H9 (cell line): ENCODE measurements at regions not wholly inside any gene's neighbourhood (a gene's known extent, or its start where the extent isn't known, plus 50 kb on each side); places are given as distances from the start of the nearest gene placed in this dataset.

Source experiments
- DNase-seq: peaks from one replicate; pipeline ENCODE4 v3.0.0-alpha.2; 2017
- H2AFZ ChIP-seq: one replicate; pipeline ENCODE4 v1.6.1; 2013; ENCODE audit warnings: mild to moderate bottlenecking, low read length, control low read depth, moderate library complexity
- H2AK5ac ChIP-seq: 2 replicates; pipeline ENCODE4 v1.6.1; 2013; ENCODE audit warnings: low read length, control low read depth, mixed read lengths; ENCODE audit not compliant: insufficient read length
- H2BK120ac ChIP-seq: one replicate; pipeline ENCODE4 v1.6.1; 2013; ENCODE audit warnings: low read depth, mild to moderate bottlenecking, low read length, control low read depth, inconsistent platforms; ENCODE audit not compliant: poor library complexity, severe bottlenecking
- H2BK12ac ChIP-seq: 2 replicates; pipeline ENCODE4 v1.6.1; 2013; ENCODE audit warnings: low read length, control low read depth, mixed read lengths, low read depth; ENCODE audit not compliant: insufficient read length
- H2BK15ac ChIP-seq: 2 replicates; pipeline ENCODE4 v1.6.1; 2013; ENCODE audit warnings: low read depth, low read length, control low read depth
- H2BK20ac ChIP-seq: one replicate; pipeline ENCODE4 v1.6.1; 2013; ENCODE audit warnings: low read depth, mild to moderate bottlenecking, low read length, control low read depth, inconsistent platforms; ENCODE audit not compliant: poor library complexity, severe bottlenecking
- H2BK5ac ChIP-seq: 2 replicates; pipeline ENCODE4 v1.6.1; 2013; ENCODE audit warnings: low read length, control low read depth, mixed read lengths; ENCODE audit not compliant: insufficient read length
- H3K14ac ChIP-seq: 2 replicates; pipeline ENCODE4 v1.6.1; 2013; ENCODE audit warnings: low read length, control low read depth; ENCODE audit not compliant: insufficient read depth
- H3K18ac ChIP-seq: 2 replicates; pipeline ENCODE4 v1.6.1; 2013; ENCODE audit warnings: low read depth, mild to moderate bottlenecking, mixed read lengths, low read length, control low read depth; ENCODE audit not compliant: insufficient read length
- H3K23ac ChIP-seq: 2 replicates; pipeline ENCODE4 v1.6.1; 2013; ENCODE audit warnings: low read length, control low read depth, mixed read lengths, low read depth; ENCODE audit not compliant: insufficient read length
- H3K23me2 ChIP-seq: 2 replicates; pipeline ENCODE4 v1.6.1; 2013; ENCODE audit warnings: low read depth, mild to moderate bottlenecking, mixed read lengths, low read length, control low read depth; ENCODE audit not compliant: insufficient read length, poor library complexity, severe bottlenecking
- H3K27ac ChIP-seq: 2 replicates; pipeline ENCODE4 v1.5.1; 2013; ENCODE audit warnings: low read length, control low read depth, mixed read lengths, low read depth; ENCODE audit not compliant: insufficient read length
- H3K27me3 ChIP-seq: 2 replicates; pipeline ENCODE4 v1.6.1; 2013; ENCODE audit warnings: low read length, control low read depth, inconsistent platforms; ENCODE audit not compliant: insufficient read depth
- H3K4ac ChIP-seq: 2 replicates; pipeline ENCODE4 v1.6.1; 2013; ENCODE audit warnings: low read depth, mild to moderate bottlenecking, control low read depth, inconsistent platforms, low read length, moderate library complexity
- H3K4me1 ChIP-seq: 2 replicates; pipeline ENCODE4 v1.6.1; 2013; ENCODE audit warnings: low read length, control low read depth, inconsistent platforms; ENCODE audit not compliant: insufficient read depth
- H3K4me2 ChIP-seq: 2 replicates; pipeline ENCODE4 v1.6.1; 2013; ENCODE audit warnings: low read length, control low read depth, mixed read lengths; ENCODE audit not compliant: insufficient read length, insufficient read depth
- H3K56ac ChIP-seq: 2 replicates; pipeline ENCODE4 v1.6.1; 2013; ENCODE audit warnings: low read depth, mild to moderate bottlenecking, mixed read lengths, low read length, control low read depth; ENCODE audit not compliant: insufficient read length
- H3K79me1 ChIP-seq: 2 replicates; pipeline ENCODE4 v1.6.1; 2013; ENCODE audit warnings: low read depth, mild to moderate bottlenecking, moderate library complexity, low read length, control low read depth, inconsistent platforms; ENCODE audit not compliant: insufficient read depth, poor library complexity, severe bottlenecking
- H3K79me2 ChIP-seq: 2 replicates; pipeline ENCODE4 v1.6.1; 2013; ENCODE audit warnings: low read length, control low read depth, inconsistent platforms; ENCODE audit not compliant: insufficient read depth
- H3K9ac ChIP-seq: 2 replicates; pipeline ENCODE4 v1.6.1; 2013; ENCODE audit warnings: low read length, control low read depth, mixed read lengths; ENCODE audit not compliant: insufficient read length; ENCODE audit errors: extremely low read depth
- H3K9me3 ChIP-seq: one replicate; pipeline ENCODE4 v1.6.1; 2013; ENCODE audit warnings: low read depth, low read length, inconsistent platforms; ENCODE audit not compliant: control insufficient read depth
- H3T11ph ChIP-seq: one replicate; pipeline ENCODE4 v1.6.1; 2013; ENCODE audit warnings: mild to moderate bottlenecking, low read length, control low read depth, inconsistent platforms
- H4K20me1 ChIP-seq: one replicate; pipeline ENCODE4 v1.6.1; 2013; ENCODE audit not compliant: control insufficient read depth, insufficient read length, insufficient read depth
- H4K5ac ChIP-seq: 2 replicates; pipeline ENCODE4 v1.6.1; 2013; ENCODE audit warnings: low read depth, mild to moderate bottlenecking, mixed read lengths, low read length, control low read depth; ENCODE audit not compliant: insufficient read length
- H4K8ac ChIP-seq: replicated peaks from 2 replicates; pipeline ENCODE4 v1.6.1; 2013; ENCODE audit warnings: low read length, control low read depth, mixed read lengths, low read depth; ENCODE audit not compliant: insufficient read length
- H4K91ac ChIP-seq: 2 replicates; pipeline ENCODE4 v1.6.1; 2013; ENCODE audit warnings: low read depth, mild to moderate bottlenecking, moderate library complexity, mixed read lengths, low read length, control low read depth; ENCODE audit not compliant: insufficient read length
- H3K27ac Mint-ChIP-seq, 3 experiments: 2 replicates in 2 of 3; 3 replicates in 1 of 3; pipeline ENCODE4 v1.8.0; 2020 to 2021; ENCODE audit warnings: mixed read lengths in 3 of 3, mild to moderate bottlenecking in 1 of 3, moderate library complexity in 1 of 3
- H3K27me3 Mint-ChIP-seq: 2 replicates; pipeline ENCODE4 v1.8.0; 2021; ENCODE audit warnings: low read depth, mild to moderate bottlenecking, moderate library complexity, mixed read lengths
- H3K36me3 Mint-ChIP-seq, 3 experiments: 2 replicates in 2 of 3; 3 replicates in 1 of 3; pipeline ENCODE4 v1.8.0; 2020 to 2021; ENCODE audit warnings: low read depth in 3 of 3, mixed read lengths in 3 of 3; ENCODE audit not compliant: insufficient read depth in 1 of 3
- H3K4me1 Mint-ChIP-seq, 2 experiments: 2 replicates each; pipeline ENCODE4 v1.8.0; 2020; ENCODE audit warnings: mixed read lengths in 2 of 2
- H3K4me3 Mint-ChIP-seq, 2 experiments: 2 replicates in 1 of 2; 3 replicates in 1 of 2; pipeline ENCODE4 v1.8.0; 2020 to 2021; ENCODE audit warnings: mild to moderate bottlenecking in 2 of 2, mixed read lengths in 2 of 2, moderate library complexity in 1 of 2
- H3K9me3 Mint-ChIP-seq, 2 experiments: 2 replicates in 1 of 2; 3 replicates in 1 of 2; pipeline ENCODE4 v1.8.0; 2020; ENCODE audit warnings: mild to moderate bottlenecking in 2 of 2, mixed read lengths in 2 of 2, moderate library complexity in 1 of 2
- WGBS: extraction: QIAGEN DNeasy Blood & Tissue Kit; methylation state at CpG from one replicate; pipeline ENCODE4 v1.1.7; 2013; ENCODE audit warnings: missing lambda C conversion rate, low lambda C conversion rate, mixed read lengths; ENCODE audit not compliant: insufficient read length; ENCODE audit errors: extremely low coverage; 5-methylcytosine and 5-hydroxymethylcytosine counted together
- TF ChIP-seq, protein P1 (sequence below): fragments of 200-600 bp; sonication (generic); conservative IDR thresholded peaks from 3 replicates; pipeline ENCODE4 v1.8.0; 2021; ENCODE audit warnings: antibody characterized with exemption, mild to moderate bottlenecking

DNA sequence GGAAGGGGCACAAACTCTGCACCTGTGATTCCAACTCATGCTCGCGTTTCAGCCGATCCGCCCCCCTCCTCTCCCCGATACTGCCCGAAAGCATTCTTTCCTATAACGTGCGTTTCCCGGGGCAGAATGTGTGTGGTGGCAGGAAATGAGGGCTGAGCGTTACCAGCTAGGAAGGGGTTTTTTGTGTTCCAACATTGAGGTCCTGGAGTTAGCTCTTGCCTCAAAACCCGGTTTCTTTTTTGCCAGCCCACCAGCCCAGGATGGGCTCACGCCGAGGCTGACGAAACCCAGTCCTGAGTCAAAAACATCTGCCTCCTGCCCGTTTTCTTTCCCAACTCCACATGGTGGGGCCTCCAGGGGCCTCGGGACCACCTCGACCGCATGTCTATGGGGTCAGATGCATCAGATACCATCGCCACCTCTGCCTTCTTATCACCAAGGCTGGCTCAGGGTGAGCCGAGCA, 113.7 kb upstream of the COPS8 start:
- Histone ChIP-seq H3K14ac (no peak overlapping the region), H3K27me3 (no peaks in the 10 kb centered on the region), H3K56ac (no peak overlapping the region), H3K79me1 (no peaks in the 10 kb centered on the region), H2AFZ (no peak overlapping the region), H4K91ac (no peak overlapping the region), H3K18ac (no peak overlapping the region), H3K4me2 (no peak overlapping the region), H3K9ac (no peak overlapping the region), H3K23ac (no peak overlapping the region), H4K8ac (no peak overlapping the region), H2BK120ac (no peak overlapping the region), H3T11ph (no peak overlapping the region), H3K4me1 (peaks cover 3% of the 10 kb centered on the region; the same call in 1 of the 2 replicates), H3K9me3 (no peaks in the 10 kb centered on the region), H2BK5ac (no peak overlapping the region), H4K20me1 (no peaks in the 10 kb centered on the region), H3K27ac (no peak overlapping the region), H3K23me2 (no peaks in the 10 kb centered on the region), H4K5ac (no peak overlapping the region), H2BK20ac (no peak overlapping the region), H2BK15ac (no peak overlapping the region), H3K79me2 (no peaks in the 10 kb centered on the region), H2BK12ac (no peak overlapping the region), H3K4ac (no peak overlapping the region), H2AK5ac (no peak overlapping the region)
- TF ChIP-seq, protein P1, sequence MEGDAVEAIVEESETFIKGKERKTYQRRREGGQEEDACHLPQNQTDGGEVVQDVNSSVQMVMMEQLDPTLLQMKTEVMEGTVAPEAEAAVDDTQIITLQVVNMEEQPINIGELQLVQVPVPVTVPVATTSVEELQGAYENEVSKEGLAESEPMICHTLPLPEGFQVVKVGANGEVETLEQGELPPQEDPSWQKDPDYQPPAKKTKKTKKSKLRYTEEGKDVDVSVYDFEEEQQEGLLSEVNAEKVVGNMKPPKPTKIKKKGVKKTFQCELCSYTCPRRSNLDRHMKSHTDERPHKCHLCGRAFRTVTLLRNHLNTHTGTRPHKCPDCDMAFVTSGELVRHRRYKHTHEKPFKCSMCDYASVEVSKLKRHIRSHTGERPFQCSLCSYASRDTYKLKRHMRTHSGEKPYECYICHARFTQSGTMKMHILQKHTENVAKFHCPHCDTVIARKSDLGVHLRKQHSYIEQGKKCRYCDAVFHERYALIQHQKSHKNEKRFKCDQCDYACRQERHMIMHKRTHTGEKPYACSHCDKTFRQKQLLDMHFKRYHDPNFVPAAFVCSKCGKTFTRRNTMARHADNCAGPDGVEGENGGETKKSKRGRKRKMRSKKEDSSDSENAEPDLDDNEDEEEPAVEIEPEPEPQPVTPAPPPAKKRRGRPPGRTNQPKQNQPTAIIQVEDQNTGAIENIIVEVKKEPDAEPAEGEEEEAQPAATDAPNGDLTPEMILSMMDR, result no peak
- no peak overlapping the region for H3K4me3 Mint-ChIP-seq
- H3K4me1 Mint-ChIP-seq, result peaks cover 51 to 55% of the 10 kb centered on the region in 2 experiments
- no peaks in the 10 kb centered on the region; a peak in 2 of 5 replicates for H3K9me3 Mint-ChIP-seq
- H3K36me3 Mint-ChIP-seq, result no peaks in the 10 kb centered on the region
- no peak for DNase-seq
- no peak overlapping the region for H3K27ac Mint-ChIP-seq
- peaks cover 8% of the 10 kb centered on the region for H3K27me3 Mint-ChIP-seq
- WGBS, result no CpG with 5 or more reads among the region's 20 CpGs
